Left kidney (tissue), 1 donor: ENCODE measurements at regions not wholly inside any gene's neighbourhood (a gene's known extent, or its start where the extent isn't known, plus 50 kb on each side); places are given as distances from the start of the nearest gene placed in this dataset.
"Not testable (repeated sequence)": the region's sequence is repeated elsewhere in the genome, so short reads cannot be mapped to it uniquely, and the experiment has no call there.

Experiments
- DNase-seq: peaks from one replicate; pipeline ENCODE4 v3.0.0-alpha.2; 2013

GRCh38 chrX:4546178-4546577 is 832.7 kb upstream of the PRKX start:
- not testable (repeated sequence) for DNase-seq

GRCh38 chrX:4528247-4528646 is 814.8 kb upstream of the PRKX start:
- no peak for DNase-seq

GRCh38 chrX:4485912-4486311 is 772.5 kb upstream of the PRKX start:
- no peak for DNase-seq

GRCh38 chrX:4484266-4484665 is 770.8 kb upstream of the PRKX start:
- DNase-seq, result no peak

GRCh38 chrX:4451591-4451990 is 738.1 kb upstream of the PRKX start:
- DNase-seq, result no peak

GRCh38 chrX:4450177-4450576 is 736.7 kb upstream of the PRKX start:
- DNase-seq, result no peak

GRCh38 chrX:4435905-4436304 is 722.5 kb upstream of the PRKX start:
- no peak for DNase-seq

- DNase-seq, result no peak
These were observed 684.0 kb upstream of the PRKX start for GRCh38 chrX:4397471-4397870.

GRCh38 chrX:4382273-4382672 is 668.8 kb upstream of the PRKX start:
- no peak for DNase-seq

GRCh38 chrX:4380710-4381109 is 667.3 kb upstream of the PRKX start:
- no peak for DNase-seq

- DNase-seq, result no peak
These were observed 665.6 kb upstream of the PRKX start for GRCh38 chrX:4379071-4379470.

- no peak for DNase-seq
These were observed 660.3 kb upstream of the PRKX start for GRCh38 chrX:4373791-4374190.

GRCh38 chrX:4358577-4358976 is 645.1 kb upstream of the PRKX start:
- no peak for DNase-seq

- DNase-seq, result no peak
These were observed 609.5 kb upstream of the PRKX start for GRCh38 chrX:4322916-4323315.

- no peak for DNase-seq
These were observed 607.0 kb upstream of the PRKX start for GRCh38 chrX:4320436-4320947.

GRCh38 chrX:4315891-4316290 is 602.4 kb upstream of the PRKX start:
- no peak for DNase-seq

- DNase-seq, result no peak
These were observed 601.1 kb upstream of the PRKX start for GRCh38 chrX:4314586-4314985.

- DNase-seq, result no peak
These were observed 563.7 kb upstream of the PRKX start for GRCh38 chrX:4277122-4277521.

- DNase-seq, result no peak
These were observed 555.2 kb upstream of the PRKX start for GRCh38 chrX:4268676-4269075.

- no peak for DNase-seq
These were observed 551.6 kb upstream of the PRKX start for GRCh38 chrX:4265036-4265435.

GRCh38 chrX:4263030-4263803 is 549.8 kb upstream of the PRKX start:
- peak; percentile 43 for DNase-seq

GRCh38 chrX:4253092-4253491 is 539.6 kb upstream of the PRKX start:
- DNase-seq, result no peak

GRCh38 chrX:4249401-4249800 is 536.0 kb upstream of the PRKX start:
- DNase-seq, result no peak

GRCh38 chrX:4243759-4244158 is 530.3 kb upstream of the PRKX start:
- DNase-seq, result no peak
